Ishikawa (cell line): ENCODE measurements at regions not wholly inside any gene's neighbourhood (a gene's known extent, or its start where the extent isn't known, plus 50 kb on each side); places are given as distances from the start of the nearest gene placed in this dataset.

ENCODE experiments used
- CEBPB ChIP-seq: IDR thresholded peaks from 2 replicates; pipeline ENCODE4 v1.6.1; 2012
- CREB1 ChIP-seq: IDR thresholded peaks from 2 replicates; pipeline ENCODE4 v1.6.1; 2012; ENCODE audit warnings: low read depth
- EGR1 ChIP-seq: IDR thresholded peaks from 2 replicates; pipeline ENCODE4 v1.6.1; 2012
- EP300 ChIP-seq: IDR thresholded peaks from 2 replicates; pipeline ENCODE4 v1.6.1; 2012; ENCODE audit warnings: borderline replicate concordance
- FOXM1 ChIP-seq: IDR thresholded peaks from 2 replicates; pipeline ENCODE4 v1.6.1; 2012; ENCODE audit warnings: low read depth, borderline replicate concordance
- NFIC ChIP-seq: IDR thresholded peaks from 2 replicates; pipeline ENCODE4 v1.6.1; 2012
- RAD21 ChIP-seq: IDR thresholded peaks from 2 replicates; pipeline ENCODE4 v1.6.1; 2012; ENCODE audit warnings: low read depth
- REST ChIP-seq: IDR thresholded peaks from 2 replicates; pipeline ENCODE4 v1.6.1; 2012; ENCODE audit warnings: low read depth, mild to moderate bottlenecking
- TAF1 ChIP-seq: IDR thresholded peaks from 2 replicates; pipeline ENCODE4 v1.6.1; 2012; ENCODE audit warnings: low read depth, mild to moderate bottlenecking
- TCF12 ChIP-seq: IDR thresholded peaks from 2 replicates; pipeline ENCODE4 v1.6.1; 2012; ENCODE audit warnings: low read depth
- TEAD4 ChIP-seq: IDR thresholded peaks from 2 replicates; pipeline ENCODE4 v1.6.1; 2012
- USF1 ChIP-seq: IDR thresholded peaks from 2 replicates; pipeline ENCODE4 v1.6.1; 2012
- YY1 ChIP-seq: IDR thresholded peaks from 2 replicates; pipeline ENCODE4 v1.6.1; 2012; ENCODE audit warnings: low read depth
- ZBTB7A ChIP-seq: IDR thresholded peaks from 2 replicates; pipeline ENCODE4 v1.6.1; 2012; ENCODE audit warnings: low read depth
- TF ChIP-seq, protein P1 (sequence below): IDR thresholded peaks from 2 replicates; pipeline ENCODE4 v1.6.1; 2012

DNA sequence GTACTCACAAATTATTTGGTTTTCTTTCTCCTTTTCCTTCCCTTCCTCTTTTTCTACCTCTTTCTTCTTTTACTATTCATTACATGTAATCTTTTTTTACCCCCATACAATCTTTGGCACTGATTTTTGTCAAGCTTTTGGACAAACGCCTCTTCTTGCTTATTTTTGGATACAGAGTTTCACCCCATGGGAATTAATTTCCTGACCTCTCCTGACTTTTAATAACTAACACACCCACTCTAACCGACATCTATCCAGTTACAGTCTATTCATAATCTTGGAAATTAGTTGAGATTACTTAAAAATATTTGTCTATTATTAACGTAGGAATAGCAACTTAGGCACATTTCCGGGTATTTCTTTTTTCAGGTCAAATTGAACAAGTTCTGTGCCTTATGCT, 101.2 kb downstream of the HDGFL1 start:
- no peak for TF ChIP-seq TEAD4
- TF ChIP-seq, protein P1, sequence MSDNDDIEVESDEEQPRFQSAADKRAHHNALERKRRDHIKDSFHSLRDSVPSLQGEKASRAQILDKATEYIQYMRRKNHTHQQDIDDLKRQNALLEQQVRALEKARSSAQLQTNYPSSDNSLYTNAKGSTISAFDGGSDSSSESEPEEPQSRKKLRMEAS, result no peak
- no peak for TF ChIP-seq CREB1
- TF ChIP-seq EGR1, result no peak
- no peak for TF ChIP-seq NFIC
- no peak for TF ChIP-seq EP300
- no peak for TF ChIP-seq FOXM1
- no peak for TF ChIP-seq TCF12
- TF ChIP-seq REST, result no peak
- no peak for TF ChIP-seq CEBPB
- TF ChIP-seq YY1, result no peak
- TF ChIP-seq TAF1, result no peak
- TF ChIP-seq RAD21, result no peak
- TF ChIP-seq ZBTB7A, result no peak
- no peak for TF ChIP-seq USF1

DNA sequence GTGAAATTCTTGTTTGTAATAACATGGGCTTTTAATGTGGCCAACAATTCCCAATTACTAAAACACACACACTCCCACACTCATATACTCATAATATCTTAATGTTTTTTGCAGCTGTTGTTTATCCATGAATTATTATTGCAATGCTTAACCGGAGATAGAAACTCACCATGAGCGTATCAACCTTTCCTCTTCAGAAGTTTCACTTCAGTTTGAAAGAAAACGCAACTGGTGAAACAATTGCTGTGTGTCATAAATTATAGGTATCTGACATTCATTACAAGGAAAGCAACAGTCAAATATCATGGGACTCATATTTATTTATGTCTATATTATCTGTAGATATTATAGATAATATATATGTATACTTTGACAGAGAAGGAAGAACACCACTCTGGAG, 104.1 kb downstream of the HDGFL1 start:
- no peak for TF ChIP-seq TEAD4
- no peak for TF ChIP-seq NFIC

DNA sequence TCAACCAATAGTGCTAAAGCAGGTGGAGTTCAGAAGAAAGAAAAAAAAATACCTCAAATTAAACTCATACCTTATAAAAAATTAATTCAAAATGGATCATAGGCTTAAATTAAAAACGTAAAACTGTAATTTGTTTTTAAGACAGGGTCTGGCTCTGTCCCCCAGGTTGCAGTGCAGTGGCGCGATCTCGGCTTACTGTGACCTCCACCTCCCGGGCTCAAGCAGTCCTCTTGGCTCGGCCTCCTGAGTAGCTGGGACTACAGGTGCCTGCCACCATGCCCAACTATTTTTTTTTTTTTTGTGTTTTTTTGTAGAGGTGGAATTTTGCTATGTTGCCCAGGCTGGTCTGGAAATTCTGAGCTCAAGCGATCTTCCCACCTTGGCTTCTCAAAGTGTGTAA, 111.6 kb downstream of the HDGFL1 start:
- TF ChIP-seq USF1 (no peak), ZBTB7A (no peak), CEBPB (no peak), TAF1 (no peak), EGR1 (no peak), RAD21 (no peak), EP300 (no peak), REST (no peak), NFIC (no peak), FOXM1 (no peak), CREB1 (no peak), TCF12 (no peak), YY1 (no peak), TEAD4 (no peak)
- TF ChIP-seq, protein P1, result no peak

GRCh38 chr6:22681761-22682160, 112.4 kb downstream of the HDGFL1 start:
- TF ChIP-seq USF1, result 0 out of 2 replicates have a peak, but pooled peaks have one; percentile 28
- no peak for TF ChIP-seq CEBPB

- no peak for TF ChIP-seq TCF12
- TF ChIP-seq CREB1, result no peak
- no peak for TF ChIP-seq RAD21
- no peak for TF ChIP-seq ZBTB7A
- no peak for TF ChIP-seq EP300
These were observed 113.6 kb downstream of the HDGFL1 start for GRCh38 chr6:22682979-22683378.

DNA sequence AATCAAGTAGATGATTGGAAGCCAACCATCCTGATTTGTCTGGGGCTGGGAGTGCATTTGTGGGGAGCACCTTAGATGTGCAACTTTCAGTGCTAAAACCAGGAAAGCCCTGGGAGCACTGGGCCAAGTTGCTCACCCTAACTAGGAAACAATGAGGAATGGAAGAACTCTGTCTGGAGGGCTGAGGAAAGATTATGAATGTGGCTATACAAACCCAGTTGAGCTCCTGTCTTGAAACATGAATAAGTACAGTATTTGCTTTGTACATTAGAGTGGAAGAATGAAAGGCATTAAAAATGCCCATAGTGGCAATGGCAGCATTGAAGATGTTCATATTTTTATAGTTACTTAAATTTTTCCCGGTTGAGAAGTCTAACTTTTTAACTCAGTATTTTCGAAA, 121.1 kb downstream of the HDGFL1 start:
- TF ChIP-seq USF1 (no peak), TEAD4 (no peak), TCF12 (no peak), EP300 (no peak), REST (no peak), CEBPB (no peak), CREB1 (no peak), YY1 (no peak), EGR1 (no peak), ZBTB7A (no peak), RAD21 (no peak)
- TF ChIP-seq, protein P1, result no peak
